ENCODE measurements at regions not wholly inside any gene's neighbourhood (a gene's known extent, or its start where the extent isn't known, plus 50 kb on each side); places are given as distances from the start of the nearest gene placed in this dataset.

- no peak overlapping the region for H3K27ac ChIP-seq
- H3K4me1 ChIP-seq = no peaks in the 10 kb centered on the region
- no peaks in the 10 kb centered on the region for H3K9me3 ChIP-seq
- no peaks in the 10 kb centered on the region for H3K36me3 ChIP-seq
- no peak for DNase-seq (ENCODE audit: low spot score in 2 of 2)
- TF ChIP-seq POLR2AphosphoS5 (IDR thresholded peaks at IDR 0.05) = no peak
- TF ChIP-seq, protein P1, sequence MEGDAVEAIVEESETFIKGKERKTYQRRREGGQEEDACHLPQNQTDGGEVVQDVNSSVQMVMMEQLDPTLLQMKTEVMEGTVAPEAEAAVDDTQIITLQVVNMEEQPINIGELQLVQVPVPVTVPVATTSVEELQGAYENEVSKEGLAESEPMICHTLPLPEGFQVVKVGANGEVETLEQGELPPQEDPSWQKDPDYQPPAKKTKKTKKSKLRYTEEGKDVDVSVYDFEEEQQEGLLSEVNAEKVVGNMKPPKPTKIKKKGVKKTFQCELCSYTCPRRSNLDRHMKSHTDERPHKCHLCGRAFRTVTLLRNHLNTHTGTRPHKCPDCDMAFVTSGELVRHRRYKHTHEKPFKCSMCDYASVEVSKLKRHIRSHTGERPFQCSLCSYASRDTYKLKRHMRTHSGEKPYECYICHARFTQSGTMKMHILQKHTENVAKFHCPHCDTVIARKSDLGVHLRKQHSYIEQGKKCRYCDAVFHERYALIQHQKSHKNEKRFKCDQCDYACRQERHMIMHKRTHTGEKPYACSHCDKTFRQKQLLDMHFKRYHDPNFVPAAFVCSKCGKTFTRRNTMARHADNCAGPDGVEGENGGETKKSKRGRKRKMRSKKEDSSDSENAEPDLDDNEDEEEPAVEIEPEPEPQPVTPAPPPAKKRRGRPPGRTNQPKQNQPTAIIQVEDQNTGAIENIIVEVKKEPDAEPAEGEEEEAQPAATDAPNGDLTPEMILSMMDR (IDR thresholded peaks at IDR 0.05) = no peak
- TF ChIP-seq POLR2A (IDR thresholded peaks at IDR 0.05) = no peak
- TF ChIP-seq EP300 (IDR thresholded peaks at IDR 0.05) = no peak
- WGBS = 65% methylated on average over 9 of the region's 9 CpGs
- H3K27me3 ChIP-seq = peaks cover 18% of the 10 kb centered on the region
- no peak overlapping the region for H3K4me3 ChIP-seq
Measured at GRCh38 chr5:175820230-175820629, 51.1 kb upstream of the CPLX2 start.
